C1 segment of cervical spinal cord (tissue), 14 donors: ENCODE measurements at regions not wholly inside any gene's neighbourhood (a gene's known extent, or its start where the extent isn't known, plus 50 kb on each side); places are given as distances from the start of the nearest gene placed in this dataset.

Experiments
- DNase-seq, 14 donors: peaks; one replicate each; lab custom pipeline; 2025; lab: John Stamatoyannopoulos, UW

DNA sequence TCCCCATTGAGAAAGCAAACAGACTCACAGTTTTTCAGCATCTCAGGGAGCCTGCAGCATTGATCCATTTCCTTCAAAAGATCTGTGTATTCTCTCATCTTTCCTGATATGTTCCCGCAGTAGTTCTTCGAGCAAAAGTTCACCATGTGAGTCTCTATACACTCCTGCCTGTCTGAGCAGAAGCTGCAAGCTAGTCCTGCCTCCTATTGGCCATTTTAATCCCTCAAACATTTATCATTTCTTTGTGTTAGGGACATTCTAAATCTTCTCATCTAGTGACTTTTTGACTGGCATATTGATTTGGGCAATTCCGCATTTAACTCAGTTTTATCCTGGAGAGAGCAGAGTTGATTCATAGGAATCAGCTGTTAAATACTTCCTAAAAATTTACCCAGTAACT, 660.4 kb upstream of the KLF12 start:
- no peak for DNase-seq

DNA sequence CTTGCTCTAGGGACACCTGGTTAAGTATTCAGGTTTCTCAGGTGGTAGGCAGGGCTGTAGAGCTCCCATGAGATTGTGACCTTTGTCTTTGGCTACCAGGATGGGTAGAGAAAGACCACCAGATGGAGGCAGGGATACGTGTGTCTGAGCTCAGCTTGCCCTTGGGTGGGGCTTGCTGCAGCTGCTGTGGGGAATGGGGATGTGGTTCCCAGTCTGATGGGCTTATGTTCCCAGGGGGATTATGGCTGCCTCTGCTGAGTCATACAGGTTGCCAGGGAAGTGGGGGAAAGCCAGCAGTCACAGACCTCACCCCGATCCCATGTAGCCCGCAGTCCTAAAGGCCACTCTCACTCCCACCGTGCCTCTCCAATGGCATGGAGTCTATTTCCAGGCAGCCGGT, 659.9 kb upstream of the KLF12 start:
- DNase-seq = no peak

DNA sequence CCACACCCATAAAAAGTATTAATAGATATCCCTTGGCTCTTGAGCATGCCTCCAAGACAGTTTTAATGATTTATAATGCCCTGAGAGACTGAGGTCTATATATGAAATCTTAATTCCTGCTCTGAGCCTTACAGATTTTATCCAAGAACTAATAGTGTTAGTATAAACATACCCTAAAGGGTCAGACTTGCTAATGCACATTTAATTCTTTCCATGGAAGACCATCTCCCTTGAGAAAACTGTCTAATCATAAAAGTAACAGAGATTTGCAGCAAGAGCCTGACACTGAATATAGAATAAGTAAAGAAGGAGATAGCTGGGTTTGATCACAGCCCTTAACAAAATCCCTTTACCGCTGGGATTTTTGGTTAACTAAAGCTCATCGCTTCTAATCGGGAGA, 650.8 kb upstream of the KLF12 start:
- no peak for DNase-seq

DNA sequence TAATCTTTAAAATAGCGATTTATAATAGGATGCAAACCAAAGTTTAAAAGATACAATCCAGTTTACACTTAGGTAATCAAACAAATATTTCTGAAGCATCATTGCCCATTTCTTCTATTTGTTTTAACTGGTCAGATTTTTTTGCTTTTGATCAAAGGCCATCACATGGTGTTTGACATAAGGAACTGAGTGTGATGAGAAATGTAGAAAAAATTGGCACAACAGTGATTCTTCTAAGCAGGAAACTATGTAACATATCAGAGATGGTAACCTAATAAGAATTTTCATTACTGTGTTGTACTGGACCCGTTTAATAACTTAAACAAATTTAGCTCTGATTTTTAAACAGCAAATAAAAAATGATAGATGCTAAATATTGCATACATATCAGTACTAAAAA, 644.7 kb upstream of the KLF12 start:
- DNase-seq = no peak

DNA sequence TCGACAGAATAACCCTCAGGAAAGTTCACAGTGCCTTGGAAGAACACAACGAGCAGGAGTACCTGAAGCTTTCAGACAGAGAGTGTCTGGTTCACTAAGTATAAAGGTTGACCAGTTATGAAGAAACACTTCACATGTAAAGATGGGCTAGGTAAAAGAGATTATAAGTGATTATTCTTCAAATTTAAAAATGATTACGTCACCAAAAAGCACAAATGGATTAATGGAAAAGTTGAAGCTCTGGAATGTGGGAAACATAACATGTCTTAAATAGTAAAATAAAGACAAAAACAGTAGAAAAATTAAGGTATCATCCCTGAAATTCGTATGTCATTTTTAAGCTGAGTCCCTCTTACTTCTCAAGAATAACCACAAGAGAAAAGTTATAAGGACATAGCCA, 643.9 kb upstream of the KLF12 start:
- no peak for DNase-seq

DNA sequence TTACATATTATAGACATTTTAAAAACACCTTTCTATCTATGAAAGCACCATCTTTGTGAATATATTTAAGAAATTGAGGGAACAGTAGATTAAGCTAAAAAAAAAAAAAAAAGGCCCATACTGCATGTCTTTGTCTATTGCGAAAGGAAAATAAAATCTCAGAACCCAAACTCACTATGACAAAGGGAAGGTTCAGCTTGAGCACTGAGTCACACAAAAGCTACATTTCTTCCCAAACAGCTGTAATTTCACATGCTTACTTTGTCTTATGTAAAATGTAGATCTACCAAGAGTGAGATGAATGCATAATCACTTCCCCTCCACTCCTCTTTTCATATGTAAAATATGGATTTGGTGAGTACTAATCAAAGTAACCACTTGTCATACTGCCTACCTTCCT, 640.1 kb upstream of the KLF12 start:
- no peak for DNase-seq

DNA sequence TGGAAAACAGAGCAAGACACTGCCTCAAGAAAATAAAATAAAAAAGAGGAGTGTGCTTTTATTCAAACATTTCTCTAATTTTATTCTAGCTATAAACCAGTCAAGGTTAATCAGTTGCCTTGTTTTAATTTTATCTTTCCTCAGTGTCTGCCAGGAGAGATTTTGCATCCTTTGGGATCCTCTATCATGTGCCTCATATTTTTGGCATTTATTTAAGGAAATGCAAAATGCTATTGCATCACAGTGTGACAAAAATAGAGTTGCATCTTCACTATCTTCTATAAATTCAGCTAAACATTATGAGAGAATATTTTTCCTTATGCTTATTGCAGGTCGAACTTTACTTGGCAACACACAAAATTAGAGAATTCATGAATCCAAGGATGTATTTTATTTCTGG, 639.0 kb upstream of the KLF12 start:
- no peak for DNase-seq

DNA sequence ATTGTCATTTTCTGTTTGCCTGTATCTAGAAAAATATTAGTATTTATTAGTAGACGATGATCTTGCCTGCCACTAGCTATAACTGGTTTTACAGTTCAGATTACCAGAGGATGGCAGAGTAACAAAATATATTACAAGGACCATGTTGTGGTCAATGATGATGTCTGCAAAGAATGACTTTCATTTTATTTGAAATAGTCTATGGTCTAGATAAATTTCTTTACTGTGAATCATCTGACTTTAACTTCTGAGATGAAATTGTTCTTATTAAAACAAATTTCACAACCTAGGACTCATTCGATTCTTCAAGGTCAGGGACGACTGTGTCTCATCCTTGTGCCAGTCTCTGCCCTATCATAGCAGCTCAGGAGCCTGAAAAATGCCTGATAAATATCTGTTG, 637.8 kb upstream of the KLF12 start:
- no peak for DNase-seq

DNA sequence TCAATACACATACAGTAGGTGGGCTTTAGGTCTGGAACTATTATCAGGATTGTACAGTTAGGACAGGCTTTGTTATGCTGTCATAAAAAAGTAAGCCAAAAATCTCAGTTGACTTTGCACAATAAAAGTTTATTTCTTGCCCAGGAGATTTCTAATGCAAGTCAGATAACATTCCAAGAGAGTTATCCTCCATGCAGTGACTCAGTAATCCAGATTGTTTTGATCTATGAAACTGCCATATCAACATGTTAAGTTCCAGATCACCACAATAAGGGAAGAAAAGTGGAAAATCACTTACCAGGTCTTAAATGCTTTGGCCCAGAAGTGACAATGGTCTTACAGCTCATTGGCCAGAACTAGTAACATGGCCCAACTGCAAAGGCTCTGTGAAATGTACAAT, 636.2 kb upstream of the KLF12 start:
- DNase-seq = no peak

DNA sequence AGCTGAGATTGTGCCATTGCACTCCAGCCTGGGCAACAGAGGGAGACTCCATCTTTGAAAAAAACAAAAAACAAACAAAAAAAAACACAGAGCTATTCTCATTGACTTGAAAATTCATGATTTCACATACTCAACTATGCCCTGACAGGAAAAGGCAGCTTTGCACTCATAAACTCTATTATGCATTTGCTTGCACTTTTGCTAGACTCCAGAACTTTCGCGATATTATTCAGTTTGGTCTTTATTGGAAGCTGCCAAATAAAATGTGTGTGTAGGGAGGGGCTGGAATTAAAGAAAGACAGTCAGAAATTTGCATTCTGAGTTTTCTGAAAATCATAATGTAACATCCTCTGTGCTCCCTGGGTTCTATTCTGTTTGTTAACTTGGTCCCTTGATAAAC, 635.1 kb upstream of the KLF12 start:
- DNase-seq = no peak

DNA sequence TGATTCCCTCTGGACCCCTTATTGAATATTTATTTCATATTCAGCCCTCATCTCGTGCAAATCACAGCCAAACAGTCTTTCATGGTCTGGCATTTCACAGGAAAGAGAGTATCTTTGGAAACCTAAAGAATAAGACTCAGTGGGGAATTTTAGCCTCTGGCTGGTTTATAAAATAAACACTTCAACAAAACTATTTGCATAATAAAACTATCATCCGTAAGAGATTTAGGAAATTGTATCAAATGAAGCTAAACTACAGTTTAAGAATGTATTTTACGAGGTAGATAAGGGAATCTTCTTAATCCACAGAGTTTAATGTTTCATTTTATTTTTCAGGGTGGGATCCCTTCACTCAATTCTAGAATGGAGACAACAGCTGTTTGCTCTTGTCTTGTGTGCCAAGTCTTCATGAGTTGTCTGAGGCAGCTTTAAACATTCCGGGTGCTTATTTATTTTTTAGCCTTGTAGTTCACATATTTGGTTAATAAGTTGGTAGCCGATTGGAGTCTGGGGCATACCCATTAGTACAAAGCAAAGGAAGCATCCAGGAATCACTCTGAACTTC, 634.4 kb upstream of the KLF12 start:
- no peak for DNase-seq

DNA sequence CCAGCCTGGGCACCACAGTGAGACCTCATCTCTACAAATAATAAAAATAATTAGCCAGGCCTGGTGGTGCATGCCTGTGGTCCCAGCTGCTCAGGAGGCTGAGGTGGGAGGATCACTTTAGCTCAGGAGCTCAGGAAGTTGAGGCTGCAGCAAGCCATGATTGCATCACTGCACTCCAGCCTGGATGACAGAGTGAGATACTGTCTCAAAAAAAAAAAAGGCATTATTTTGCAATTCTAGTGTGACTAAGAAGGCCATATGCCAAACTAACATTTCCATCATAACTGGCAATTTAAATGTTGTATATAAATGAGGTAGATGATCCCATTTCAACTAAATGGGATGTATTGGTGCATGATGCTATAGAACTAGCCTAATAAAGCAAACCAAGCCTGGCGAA, 632.8 kb upstream of the KLF12 start:
- no peak for DNase-seq

DNA sequence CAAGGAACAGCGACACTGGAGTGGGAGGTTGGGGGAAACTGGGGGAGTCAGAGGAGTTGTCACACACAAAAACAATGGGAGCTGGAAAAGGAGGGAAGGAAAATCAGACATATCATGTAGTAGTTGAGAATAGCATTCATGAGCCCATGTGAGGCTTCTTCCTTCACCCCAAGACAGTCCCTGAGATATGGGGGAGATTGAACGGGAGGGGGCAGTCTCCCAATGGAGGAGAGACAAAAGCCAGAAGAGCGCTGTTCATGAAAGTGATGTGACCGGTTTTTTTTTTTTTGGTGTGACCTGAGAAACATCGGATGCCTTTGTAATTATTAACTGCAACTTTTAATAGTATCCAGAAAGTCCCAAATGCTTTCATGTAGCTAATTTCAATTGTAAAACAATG, 631.8 kb upstream of the KLF12 start:
- no peak for DNase-seq

DNA sequence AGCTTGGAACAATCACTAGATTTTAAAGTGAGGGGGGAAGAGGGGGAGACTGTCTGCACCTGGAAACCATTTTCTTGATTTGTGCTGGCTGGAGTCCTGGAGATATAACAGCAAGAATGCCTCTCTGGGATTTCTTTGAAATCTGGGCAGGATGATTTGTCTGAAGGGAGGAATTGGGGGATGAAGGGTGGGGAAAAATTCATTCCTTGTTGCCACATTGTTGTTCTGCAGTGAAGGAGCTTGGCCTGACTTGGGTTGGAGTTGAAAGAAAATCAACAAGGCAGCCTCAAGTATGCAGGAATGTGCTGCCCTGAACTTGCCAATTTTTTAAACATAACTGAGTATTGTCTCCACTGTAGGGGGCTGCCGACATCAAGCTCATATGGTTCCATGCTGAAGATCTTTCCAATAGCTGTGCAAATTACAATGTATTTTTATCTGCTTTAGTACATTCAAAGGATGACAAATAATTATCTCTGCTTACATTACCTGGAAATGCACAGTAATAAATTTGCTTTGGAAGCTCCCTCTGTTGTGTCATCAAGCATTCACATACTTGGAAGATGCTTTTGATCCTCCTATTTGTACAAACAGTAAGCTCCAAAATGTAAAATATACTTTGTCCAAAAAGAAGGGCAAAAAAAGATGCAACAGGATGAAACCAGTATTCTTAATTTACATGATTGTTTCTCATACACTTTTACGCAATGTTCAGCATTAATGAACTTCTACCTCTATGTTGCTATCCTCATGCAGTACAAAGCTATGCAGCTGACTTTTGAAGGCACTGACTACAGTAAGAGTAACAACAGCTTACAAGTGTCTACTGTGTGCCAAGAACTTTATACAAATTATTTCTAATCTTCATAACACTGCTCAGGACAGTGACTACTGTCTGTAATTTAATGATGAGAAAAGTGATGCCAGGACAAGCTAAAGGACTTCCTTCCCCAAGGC, 627.9 kb upstream of the KLF12 start:
- no peak for DNase-seq

DNA sequence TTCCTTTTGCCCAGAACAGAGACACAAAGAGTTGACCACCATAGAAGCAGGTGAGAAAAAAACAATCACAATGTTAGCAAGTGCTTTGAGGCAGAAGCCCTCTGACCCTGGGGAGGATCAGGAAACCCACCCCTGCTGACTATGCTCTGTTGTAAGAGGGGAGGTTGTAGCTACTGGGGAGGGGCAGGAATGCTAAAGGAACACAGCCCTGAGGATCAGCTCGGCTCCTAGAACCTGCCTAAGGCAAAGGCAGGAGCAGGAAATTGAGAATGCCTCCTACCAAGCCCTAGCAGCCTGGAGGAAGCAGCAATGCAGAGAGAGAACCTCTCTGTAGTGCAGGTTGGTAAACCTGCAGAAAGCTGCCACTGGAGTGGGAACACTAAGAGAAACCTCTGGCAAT, 624.0 kb upstream of the KLF12 start:
- DNase-seq = no peak

DNA sequence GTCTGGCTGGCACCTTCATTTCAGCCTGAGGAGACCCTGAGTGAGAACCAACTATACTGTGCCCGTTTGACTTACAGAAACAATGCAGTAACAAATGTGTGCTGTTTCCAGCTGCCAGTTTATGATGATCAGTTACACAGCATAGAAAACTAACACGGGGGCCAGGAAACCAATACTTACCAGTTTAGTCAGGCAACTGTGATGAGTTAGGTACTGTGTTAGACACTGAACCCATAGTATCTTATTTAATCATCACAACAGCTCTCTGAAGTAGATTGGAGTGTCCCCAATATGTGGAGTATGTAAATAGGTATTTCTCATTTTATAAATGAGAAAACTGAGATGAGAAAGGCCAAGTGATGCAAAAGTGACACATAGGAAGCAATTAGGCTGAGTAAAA, 620.9 kb upstream of the KLF12 start:
- no peak for DNase-seq

DNA sequence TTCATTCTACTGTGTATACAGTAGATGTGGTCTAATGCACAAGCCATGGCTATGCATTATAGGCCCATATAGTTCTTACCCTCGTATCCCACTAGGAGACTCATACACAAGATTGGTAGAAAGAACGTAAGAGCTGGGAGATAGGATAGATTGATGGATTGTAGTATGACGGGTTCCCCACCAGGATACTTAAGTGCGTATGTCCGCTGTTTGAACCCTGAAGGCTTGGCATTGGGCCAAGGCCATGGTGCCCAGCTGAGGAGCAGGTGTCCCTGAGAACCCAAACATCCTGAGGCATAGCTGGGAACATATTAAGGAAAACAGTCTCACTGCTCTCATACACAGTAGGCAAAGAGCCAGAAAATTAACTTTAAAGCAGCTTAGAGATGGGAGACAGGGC, 617.5 kb upstream of the KLF12 start:
- DNase-seq = no peak

DNA sequence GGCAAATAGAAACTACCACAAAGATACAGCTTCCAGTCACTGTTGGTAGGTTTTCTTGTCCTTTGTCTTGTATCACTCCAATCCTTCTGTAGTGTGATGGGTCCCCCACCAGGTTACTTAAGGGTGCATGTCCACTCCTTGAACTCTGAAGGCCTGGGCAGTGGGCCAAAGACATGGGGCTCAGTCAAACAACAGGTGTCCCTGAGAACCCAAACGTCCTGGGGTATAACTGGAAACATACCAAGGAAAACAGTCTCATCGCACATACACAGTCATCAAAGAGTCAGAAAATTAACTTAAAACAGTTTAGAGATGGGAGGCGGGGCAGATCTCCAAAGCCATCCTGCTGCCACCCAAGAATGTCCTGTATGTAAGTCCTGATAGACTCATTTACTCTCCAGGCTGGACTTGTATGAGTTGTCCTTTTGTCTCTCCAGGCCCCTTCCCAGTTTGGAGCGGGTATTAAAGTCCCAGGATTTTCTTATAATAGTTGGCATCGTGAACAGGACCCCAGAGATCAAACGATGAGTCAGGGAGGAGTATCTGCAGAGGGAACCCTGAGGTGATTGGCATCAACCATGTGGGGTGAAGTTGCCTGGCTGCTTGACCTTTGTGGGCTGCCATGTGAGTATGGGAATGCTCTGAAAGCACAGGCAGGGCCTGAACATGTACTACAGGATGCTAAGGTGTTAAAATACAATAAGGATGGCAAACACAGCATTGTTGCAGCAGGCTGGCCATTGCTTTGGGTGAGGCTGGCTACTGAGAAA, 613.2 kb upstream of the KLF12 start:
- no peak for DNase-seq

DNA sequence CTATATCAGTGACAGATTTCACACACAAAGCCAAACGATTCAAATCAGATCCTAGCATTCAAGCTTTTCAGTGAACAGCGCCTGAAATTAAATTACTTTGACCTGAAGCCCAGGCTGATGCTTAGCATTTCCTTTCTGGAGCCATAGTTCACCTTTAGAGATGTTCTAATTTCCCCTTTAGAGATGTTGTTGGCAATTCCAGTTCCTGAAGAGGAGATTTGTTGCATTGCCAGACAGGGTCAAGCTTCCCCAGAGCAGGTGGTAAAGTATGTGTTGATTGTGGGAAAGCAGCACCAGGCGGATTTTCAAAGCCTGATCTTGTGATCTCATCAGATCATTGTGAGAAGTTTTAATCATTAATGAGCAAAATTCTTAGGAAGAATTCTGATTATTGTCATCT, 609.8 kb upstream of the KLF12 start:
- no peak for DNase-seq

DNA sequence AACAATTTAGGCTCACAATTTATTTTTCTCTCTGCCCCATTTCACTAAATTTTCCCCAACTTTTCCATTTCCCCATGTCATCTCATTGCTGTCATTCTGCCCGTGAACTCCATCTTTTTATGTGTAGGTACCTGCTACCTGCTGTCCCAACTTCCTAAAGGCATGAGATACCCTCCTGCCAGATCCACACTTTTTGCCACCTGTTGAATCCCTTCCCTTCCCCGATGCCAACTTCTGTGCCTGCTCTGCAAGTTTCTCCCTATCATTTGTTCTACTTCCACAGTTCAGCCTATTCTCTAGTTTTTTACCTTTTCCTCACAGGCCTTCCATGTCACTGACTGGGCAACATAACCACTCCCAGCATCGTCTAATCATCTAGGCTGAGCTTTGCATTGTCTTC, 607.5 kb upstream of the KLF12 start:
- DNase-seq = no peak

DNA sequence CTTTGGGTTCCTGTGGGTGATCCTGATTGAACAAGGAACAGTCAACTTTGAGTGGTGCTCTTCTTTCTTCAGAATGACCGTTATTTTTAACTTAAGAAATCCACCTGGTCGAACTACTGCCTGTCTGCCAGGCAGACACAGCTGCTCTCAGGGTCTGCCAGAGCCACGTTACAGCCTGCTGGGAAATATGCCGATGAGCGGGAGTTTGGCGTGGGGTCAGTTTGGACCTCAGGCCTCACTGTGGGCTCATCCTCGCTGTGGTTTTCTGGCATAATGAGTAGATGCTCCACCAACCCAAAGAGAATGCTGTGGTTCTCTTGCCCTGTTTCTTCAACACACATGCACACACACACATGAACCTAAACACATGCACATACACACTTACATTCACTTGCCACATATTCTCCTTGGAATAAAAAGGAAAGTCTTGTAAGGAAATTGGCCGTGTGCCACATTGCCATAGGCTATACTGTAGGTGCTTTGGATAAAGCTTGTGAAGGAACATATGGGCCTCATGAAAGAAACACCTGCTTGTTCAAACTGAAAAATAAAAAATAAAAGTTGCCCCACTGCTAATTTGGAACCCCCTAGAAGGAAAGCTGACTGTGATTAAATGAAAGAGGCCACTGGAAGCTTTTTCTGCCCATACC, 598.7 kb upstream of the KLF12 start:
- peak in 1 of 14 donors; percentile 20 for DNase-seq

DNA sequence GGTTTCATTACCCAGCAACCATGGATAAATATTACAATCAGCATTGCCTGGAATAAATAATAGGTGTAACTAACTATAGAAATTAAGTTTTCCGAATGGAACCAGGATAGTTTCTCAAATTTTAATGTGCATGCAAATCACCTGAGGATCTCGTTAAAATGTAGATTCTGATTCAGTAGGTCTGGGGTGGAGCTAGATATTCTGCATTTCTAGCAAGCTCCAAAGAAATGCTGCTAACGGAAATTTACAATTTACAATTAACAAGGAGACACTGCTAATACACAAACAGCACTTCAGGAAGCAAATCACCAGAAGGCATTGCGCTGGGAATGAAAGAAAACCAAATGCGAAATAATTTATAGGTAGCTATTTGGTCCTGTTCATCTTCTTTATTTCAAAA, 597.5 kb upstream of the KLF12 start:
- DNase-seq = no peak
